ENCODE measurements at regions not wholly inside any gene's neighbourhood (a gene's known extent, or its start where the extent isn't known, plus 50 kb on each side); places are given as distances from the start of the nearest gene placed in this dataset.
A peak's percentile ranks its signal among the peaks of the same experiment; 100 is the strongest.

- Histone ChIP-seq H3K4me1 (ENCODE audit: low read depth) (no peaks in the 10 kb centered on the region), H3K36me3 (no peaks in the 10 kb centered on the region), H3K27ac (no peak overlapping the region), H3K27me3 (no peaks in the 10 kb centered on the region), H3K4me3 (no peak overlapping the region), H3K9me3 (ENCODE audit: low read depth) (no peaks in the 10 kb centered on the region)
- no peak for DNase-seq (ENCODE audit: low read depth in 1 of 2, low spot score in 1 of 2)
- TF ChIP-seq CTCF (IDR thresholded peaks at IDR 0.05; ENCODE audit: low read depth, low read length), result no peak
Measured at GRCh38 chr4:163263606-163264005, 68.8 kb downstream of the NPY1R start.

GRCh38 chr4:163256680-163257343, 75.6 kb downstream of the NPY1R start:
- no peak overlapping the region for H3K27ac ChIP-seq
- H3K27me3 ChIP-seq, result no peaks in the 10 kb centered on the region
- no peaks in the 10 kb centered on the region for H3K9me3 ChIP-seq (ENCODE audit: low read depth)
- TF ChIP-seq CTCF (IDR thresholded peaks at IDR 0.05; ENCODE audit: low read depth, low read length), result no peak
- H3K36me3 ChIP-seq, result no peaks in the 10 kb centered on the region
- no peaks in the 10 kb centered on the region for H3K4me1 ChIP-seq (ENCODE audit: low read depth)
- H3K4me3 ChIP-seq, result no peak overlapping the region
- DNase-seq (ENCODE audit: low read depth in 1 of 2, low spot score in 1 of 2), result no peak

- no peak for TF ChIP-seq CTCF (IDR thresholded peaks at IDR 0.05; ENCODE audit: low read depth, low read length)
- H3K4me3 ChIP-seq, result no peak overlapping the region
- no peaks in the 10 kb centered on the region for H3K9me3 ChIP-seq (ENCODE audit: low read depth)
- peak; percentile 2 to 22 for DNase-seq (ENCODE audit: low read depth in 1 of 2, low spot score in 1 of 2)
- H3K27ac ChIP-seq, result no peak overlapping the region
- H3K4me1 ChIP-seq (ENCODE audit: low read depth), result no peaks in the 10 kb centered on the region
- H3K27me3 ChIP-seq, result no peaks in the 10 kb centered on the region
- no peaks in the 10 kb centered on the region for H3K36me3 ChIP-seq
Measured at GRCh38 chr4:163251204-163251603, 81.2 kb downstream of the NPY1R start.

GRCh38 chr4:163249042-163249441, 82.4 kb upstream of the NAF1 start:
- Histone ChIP-seq H3K4me1 (ENCODE audit: low read depth) (peaks cover 16% of the 10 kb centered on the region), H3K4me3 (no peak overlapping the region), H3K36me3 (no peaks in the 10 kb centered on the region), H3K27me3 (no peaks in the 10 kb centered on the region), H3K27ac (no peak overlapping the region), H3K9me3 (ENCODE audit: low read depth) (no peaks in the 10 kb centered on the region)
- no peak for TF ChIP-seq CTCF (IDR thresholded peaks at IDR 0.05; ENCODE audit: low read depth, low read length)
- no peak for DNase-seq (ENCODE audit: low read depth in 1 of 2, low spot score in 1 of 2)

- no peak overlapping the region for H3K27ac ChIP-seq
- TF ChIP-seq CTCF (IDR thresholded peaks at IDR 0.05; ENCODE audit: low read depth, low read length), result no peak
- no peak for DNase-seq (ENCODE audit: low read depth in 1 of 2, low spot score in 1 of 2)
- H3K36me3 ChIP-seq, result no peaks in the 10 kb centered on the region
- H3K27me3 ChIP-seq, result no peaks in the 10 kb centered on the region
- H3K9me3 ChIP-seq (ENCODE audit: low read depth), result no peaks in the 10 kb centered on the region
- no peak overlapping the region for H3K4me3 ChIP-seq
- peaks cover 18% of the 10 kb centered on the region for H3K4me1 ChIP-seq (ENCODE audit: low read depth)
Measured at GRCh38 chr4:163245044-163245728, 78.5 kb upstream of the NAF1 start.
